ENCODE measurements at regions not wholly inside any gene's neighbourhood (a gene's known extent, or its start where the extent isn't known, plus 50 kb on each side); places are given as distances from the start of the nearest gene placed in this dataset.

GRCh38 chr22:48261706-48262105 lies 1499.3 kb downstream of the TBC1D22A start:
- no peak for TF ChIP-seq CTCF (IDR thresholded peaks at IDR 0.05)
- no peak for TF ChIP-seq ZFX (IDR thresholded peaks at IDR 0.05; ENCODE audit: borderline replicate concordance)
- no peak overlapping the region for H3K27ac ChIP-seq

- TF ChIP-seq CTCF (IDR thresholded peaks at IDR 0.05), result no peak
- no peak for TF ChIP-seq ZFX (IDR thresholded peaks at IDR 0.05; ENCODE audit: borderline replicate concordance)
- no peak overlapping the region for H3K27ac ChIP-seq
These were observed 1498.7 kb downstream of the TBC1D22A start for GRCh38 chr22:48261048-48261621.

GRCh38 chr22:48259991-48260670 lies 1497.7 kb downstream of the TBC1D22A start:
- TF ChIP-seq CTCF (IDR thresholded peaks at IDR 0.05), result no peak
- TF ChIP-seq ZFX (IDR thresholded peaks at IDR 0.05; ENCODE audit: borderline replicate concordance), result no peak
- H3K27ac ChIP-seq, result no peak overlapping the region

GRCh38 chr22:48258811-48259210 lies 1496.4 kb downstream of the TBC1D22A start:
- H3K27ac ChIP-seq, result no peak overlapping the region
- TF ChIP-seq ZFX (IDR thresholded peaks at IDR 0.05; ENCODE audit: borderline replicate concordance), result no peak
- TF ChIP-seq CTCF (IDR thresholded peaks at IDR 0.05), result no peak

GRCh38 chr22:48258064-48258701 lies 1495.7 kb downstream of the TBC1D22A start:
- TF ChIP-seq ZFX (IDR thresholded peaks at IDR 0.05; ENCODE audit: borderline replicate concordance), result no peak
- TF ChIP-seq CTCF (IDR thresholded peaks at IDR 0.05), result no peak
- no peak overlapping the region for H3K27ac ChIP-seq

- TF ChIP-seq ZFX (IDR thresholded peaks at IDR 0.05; ENCODE audit: borderline replicate concordance) (no peak), CTCF (IDR thresholded peaks at IDR 0.05) (no peak)
- no peak overlapping the region for H3K27ac ChIP-seq
These were observed 1495.2 kb downstream of the TBC1D22A start for GRCh38 chr22:48257685-48258055.
